SU-DHL-6 (cell line): ENCODE measurements at regions not wholly inside any gene's neighbourhood (a gene's known extent, or its start where the extent isn't known, plus 50 kb on each side); places are given as distances from the start of the nearest gene placed in this dataset.

Experiments used
- H2AFZ ChIP-seq: fragments of 200-600 bp; sonication (generic); 2 replicates; pipeline ENCODE4 v1.6.1; 2014; ENCODE audit warnings: low read depth, mild to moderate bottlenecking, moderate library complexity, mixed read lengths, antibody characterized with exemption, low read length; ENCODE audit not compliant: severe bottlenecking
- H3F3A ChIP-seq: fragments of 200-600 bp; shearing (Covaris generic); 2 replicates; pipeline ENCODE4 v1.6.0; 2016; ENCODE audit warnings: antibody characterized with exemption, mild to moderate bottlenecking; ENCODE audit not compliant: insufficient read depth
- H3K27ac ChIP-seq: fragments of 200-600 bp; sonication (generic); 2 replicates; pipeline ENCODE4 v1.5.1; 2016; ENCODE audit warnings: low read depth, mild to moderate bottlenecking, low read length, moderate library complexity, mixed read lengths
- H3K27me3 ChIP-seq: fragments of 200-600 bp; sonication (generic), shearing (Covaris generic); 2 replicates; pipeline ENCODE4 v1.6.0; 2014; ENCODE audit warnings: mild to moderate bottlenecking, low read length
- H3K36me3 ChIP-seq: fragments of 200-600 bp; sonication (generic); 2 replicates; pipeline ENCODE4 v1.6.1; 2014; ENCODE audit warnings: mild to moderate bottlenecking, low read length, mixed read lengths
- H3K4me2 ChIP-seq: fragments of 300-600, 200-600 bp; shearing (Covaris generic), sonication (generic); 2 replicates; pipeline ENCODE4 v1.6.0; 2014; ENCODE audit warnings: low read length, low read depth, mild to moderate bottlenecking; ENCODE audit not compliant: poor library complexity, severe bottlenecking
- H3K4me3 ChIP-seq: fragments of 200-600 bp; sonication (generic); 2 replicates; pipeline ENCODE4 v1.5.1; 2014; ENCODE audit warnings: antibody characterized with exemption, low read length, mild to moderate bottlenecking, mixed read lengths; ENCODE audit not compliant: insufficient read depth, poor library complexity, severe bottlenecking
- H3K79me2 ChIP-seq: fragments of 200-600 bp; sonication (generic); 2 replicates; pipeline ENCODE4 v1.6.1; 2014; ENCODE audit warnings: mild to moderate bottlenecking, low read length, moderate library complexity; ENCODE audit not compliant: insufficient read depth
- H3K9ac ChIP-seq: fragments of 200-600 bp; sonication (generic); 2 replicates; pipeline ENCODE4 v1.7.0; 2014; ENCODE audit warnings: mild to moderate bottlenecking, low read length
- H3K9me2 ChIP-seq: fragments of 200-600 bp; sonication (generic); replicated peaks from 2 replicates; pipeline ENCODE4 v1.6.1; 2014; ENCODE audit warnings: low read length; ENCODE audit not compliant: insufficient read depth
- H3K9me3 ChIP-seq: fragments of 200-600 bp; sonication (generic); 2 replicates; pipeline ENCODE4 v1.6.1; 2014; ENCODE audit warnings: low read length, mixed read lengths; ENCODE audit not compliant: insufficient read depth
- H4K20me1 ChIP-seq: fragments of 200-600 bp; sonication (generic); 2 replicates; pipeline ENCODE4 v1.6.1; 2014; ENCODE audit warnings: low read depth, mild to moderate bottlenecking, antibody characterized with exemption, low read length, moderate library complexity, mixed read lengths
- EZH2phosphoT487 ChIP-seq: fragments of 200-600 bp; sonication (generic), shearing (Covaris generic); conservative IDR thresholded peaks from 2 replicates; pipeline ENCODE4 v1.6.1; 2018; ENCODE audit warnings: mild to moderate bottlenecking, antibody characterized with exemption, low read length, moderate library complexity, mixed read lengths
- TF ChIP-seq, protein P1 (sequence below): fragments of 200-600 bp; sonication (generic); IDR thresholded peaks from one replicate; pipeline ENCODE4 v1.5.1; 2017; ENCODE audit warnings: antibody characterized with exemption, mild to moderate bottlenecking, low read length, moderate library complexity; ENCODE audit not compliant: insufficient read depth, poor library complexity, severe bottlenecking

DNA sequence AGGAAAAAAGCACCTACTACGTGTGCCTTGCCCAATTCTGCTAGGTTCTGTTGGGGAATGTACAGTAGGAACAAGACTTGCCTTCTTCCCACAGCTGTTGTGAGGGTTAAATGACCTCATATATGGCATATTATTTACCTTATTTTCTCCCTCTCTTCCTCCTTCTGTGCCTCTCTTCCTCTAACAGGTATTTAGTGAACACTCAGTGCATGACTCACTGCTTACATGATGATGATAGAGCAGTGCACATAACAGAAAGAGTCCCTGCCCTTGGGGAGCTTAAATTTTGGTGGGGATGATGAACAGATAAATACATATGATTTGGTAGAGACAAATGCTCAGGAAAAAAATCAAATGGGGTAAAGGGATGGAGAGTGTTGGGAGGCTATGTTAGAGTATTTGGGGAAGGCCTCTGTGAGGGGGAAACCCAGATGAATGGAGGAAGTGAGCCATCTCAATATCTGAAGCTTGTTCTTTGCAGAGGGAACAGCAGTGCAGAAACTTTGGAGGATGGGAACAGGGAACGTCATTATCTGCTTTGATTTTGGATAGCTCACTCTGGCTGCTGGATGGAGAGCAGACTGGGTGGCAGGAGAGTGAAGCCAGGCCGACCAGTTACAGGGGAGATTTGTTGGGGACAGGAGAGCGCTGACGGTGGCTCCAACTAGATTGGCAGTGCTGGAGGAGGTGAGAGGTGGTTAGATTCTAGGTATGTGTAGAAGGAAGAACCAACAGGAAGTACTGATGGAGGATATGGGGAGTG is 95.5 kb upstream of the TENM4 start:
- Histone ChIP-seq H4K20me1 (no peaks in the 10 kb centered on the region), H3K9ac (no peak overlapping the region), H3K27ac (no peak overlapping the region), H3K9me3 (no peaks in the 10 kb centered on the region), H2AFZ (no peak overlapping the region), H3K36me3 (no peaks in the 10 kb centered on the region), H3K79me2 (no peaks in the 10 kb centered on the region), H3K9me2 (no peaks in the 10 kb centered on the region), H3K27me3 (no peaks in the 10 kb centered on the region), H3F3A (no peaks in the 10 kb centered on the region), H3K4me2 (no peak overlapping the region), H3K4me3 (no peak overlapping the region)
- TF ChIP-seq, protein P1, sequence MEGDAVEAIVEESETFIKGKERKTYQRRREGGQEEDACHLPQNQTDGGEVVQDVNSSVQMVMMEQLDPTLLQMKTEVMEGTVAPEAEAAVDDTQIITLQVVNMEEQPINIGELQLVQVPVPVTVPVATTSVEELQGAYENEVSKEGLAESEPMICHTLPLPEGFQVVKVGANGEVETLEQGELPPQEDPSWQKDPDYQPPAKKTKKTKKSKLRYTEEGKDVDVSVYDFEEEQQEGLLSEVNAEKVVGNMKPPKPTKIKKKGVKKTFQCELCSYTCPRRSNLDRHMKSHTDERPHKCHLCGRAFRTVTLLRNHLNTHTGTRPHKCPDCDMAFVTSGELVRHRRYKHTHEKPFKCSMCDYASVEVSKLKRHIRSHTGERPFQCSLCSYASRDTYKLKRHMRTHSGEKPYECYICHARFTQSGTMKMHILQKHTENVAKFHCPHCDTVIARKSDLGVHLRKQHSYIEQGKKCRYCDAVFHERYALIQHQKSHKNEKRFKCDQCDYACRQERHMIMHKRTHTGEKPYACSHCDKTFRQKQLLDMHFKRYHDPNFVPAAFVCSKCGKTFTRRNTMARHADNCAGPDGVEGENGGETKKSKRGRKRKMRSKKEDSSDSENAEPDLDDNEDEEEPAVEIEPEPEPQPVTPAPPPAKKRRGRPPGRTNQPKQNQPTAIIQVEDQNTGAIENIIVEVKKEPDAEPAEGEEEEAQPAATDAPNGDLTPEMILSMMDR, result no peak

DNA sequence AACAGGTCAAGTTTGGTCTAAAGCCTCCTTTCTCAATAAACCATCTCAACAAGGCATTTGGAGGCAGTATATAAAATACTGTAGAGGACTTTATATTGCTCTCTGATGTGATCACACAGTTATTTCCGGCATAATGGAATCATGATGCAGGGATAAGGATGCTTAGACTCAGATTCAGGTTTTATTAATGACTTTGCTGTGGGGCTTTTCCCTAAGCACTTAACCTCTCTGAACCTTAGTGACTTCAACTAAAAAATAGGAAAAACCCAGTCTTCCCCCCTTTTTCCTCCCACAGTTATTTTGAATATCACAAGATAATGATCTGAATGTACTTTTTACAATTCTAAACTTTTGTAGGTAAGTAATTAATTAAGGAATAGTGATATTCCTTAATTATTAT is 94.8 kb upstream of the TENM4 start:
- Histone ChIP-seq H3K4me2 (no peak overlapping the region), H3K9ac (no peak overlapping the region), H3K27me3 (no peaks in the 10 kb centered on the region), H4K20me1 (no peaks in the 10 kb centered on the region), H3F3A (no peaks in the 10 kb centered on the region), H3K4me3 (no peak overlapping the region), H3K27ac (no peak overlapping the region), H2AFZ (no peak overlapping the region), H3K36me3 (no peaks in the 10 kb centered on the region), H3K9me3 (no peaks in the 10 kb centered on the region), H3K79me2 (no peaks in the 10 kb centered on the region), H3K9me2 (no peaks in the 10 kb centered on the region)
- TF ChIP-seq, protein P1, result no peak
- TF ChIP-seq EZH2phosphoT487, result no peak

DNA sequence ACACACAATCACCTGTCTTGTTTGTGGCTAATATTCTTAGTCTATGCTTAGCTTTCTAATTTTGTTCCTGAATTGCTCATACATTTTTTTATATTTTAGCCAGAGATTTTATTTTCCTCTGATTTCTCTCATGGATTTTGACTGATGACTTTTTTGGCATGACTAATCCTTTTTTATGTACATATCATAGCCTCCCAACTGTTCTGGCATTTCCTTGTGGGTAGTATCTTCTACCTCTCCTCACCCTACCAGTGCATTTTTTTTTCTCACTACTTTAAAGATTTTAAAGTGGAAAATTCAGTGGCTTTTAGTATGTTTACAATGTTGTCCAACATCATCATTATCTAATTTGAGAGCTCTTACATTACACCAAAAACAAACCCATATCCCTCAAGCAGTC is 84.4 kb upstream of the TENM4 start:
- Histone ChIP-seq H3K4me3 (no peak overlapping the region), H3K27ac (no peak overlapping the region), H3K36me3 (no peaks in the 10 kb centered on the region), H2AFZ (no peak overlapping the region), H3K79me2 (no peaks in the 10 kb centered on the region), H3K9me2 (no peaks in the 10 kb centered on the region), H3K9me3 (no peaks in the 10 kb centered on the region), H3K4me2 (no peak overlapping the region), H4K20me1 (no peaks in the 10 kb centered on the region), H3K9ac (no peak overlapping the region), H3K27me3 (no peaks in the 10 kb centered on the region), H3F3A (no peaks in the 10 kb centered on the region)
- TF ChIP-seq, protein P1, result no peak
- TF ChIP-seq EZH2phosphoT487, result no peak
